AG09319 (cell line): ENCODE measurements at regions not wholly inside any gene's neighbourhood (a gene's known extent, or its start where the extent isn't known, plus 50 kb on each side); places are given as distances from the start of the nearest gene placed in this dataset.

Experiments
- DNase-seq: peaks from one replicate; pipeline ENCODE4 v3.0.0-alpha.2; 2010; ENCODE audit warnings: low read depth; ENCODE audit errors: extremely low read depth
- TF ChIP-seq, protein P1 (sequence below): IDR thresholded peaks from 2 replicates; pipeline ENCODE4 v1.5.1; 2011; ENCODE audit warnings: low read depth, mild to moderate bottlenecking, inconsistent platforms, low read length, moderate library complexity

DNA sequence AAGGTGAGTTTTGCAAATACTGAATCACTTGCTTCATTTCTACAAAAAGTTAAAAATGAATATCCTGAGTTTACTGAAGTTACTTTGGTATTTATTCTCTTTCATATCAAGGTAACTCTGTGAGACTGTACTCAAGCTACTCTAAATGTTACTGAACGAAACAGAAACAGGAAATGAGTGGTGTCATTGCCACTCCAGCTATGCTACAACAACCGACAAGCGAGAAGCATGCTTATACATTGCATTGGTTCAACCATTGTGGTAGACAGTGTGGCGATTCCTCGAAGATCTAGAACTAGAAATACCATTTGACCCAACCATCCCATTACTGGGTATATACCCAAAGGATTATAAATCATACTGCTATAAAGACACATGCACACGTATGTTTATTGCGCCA lies 313.2 kb upstream of the THBS1 start:
- no peak for DNase-seq
- TF ChIP-seq, protein P1, sequence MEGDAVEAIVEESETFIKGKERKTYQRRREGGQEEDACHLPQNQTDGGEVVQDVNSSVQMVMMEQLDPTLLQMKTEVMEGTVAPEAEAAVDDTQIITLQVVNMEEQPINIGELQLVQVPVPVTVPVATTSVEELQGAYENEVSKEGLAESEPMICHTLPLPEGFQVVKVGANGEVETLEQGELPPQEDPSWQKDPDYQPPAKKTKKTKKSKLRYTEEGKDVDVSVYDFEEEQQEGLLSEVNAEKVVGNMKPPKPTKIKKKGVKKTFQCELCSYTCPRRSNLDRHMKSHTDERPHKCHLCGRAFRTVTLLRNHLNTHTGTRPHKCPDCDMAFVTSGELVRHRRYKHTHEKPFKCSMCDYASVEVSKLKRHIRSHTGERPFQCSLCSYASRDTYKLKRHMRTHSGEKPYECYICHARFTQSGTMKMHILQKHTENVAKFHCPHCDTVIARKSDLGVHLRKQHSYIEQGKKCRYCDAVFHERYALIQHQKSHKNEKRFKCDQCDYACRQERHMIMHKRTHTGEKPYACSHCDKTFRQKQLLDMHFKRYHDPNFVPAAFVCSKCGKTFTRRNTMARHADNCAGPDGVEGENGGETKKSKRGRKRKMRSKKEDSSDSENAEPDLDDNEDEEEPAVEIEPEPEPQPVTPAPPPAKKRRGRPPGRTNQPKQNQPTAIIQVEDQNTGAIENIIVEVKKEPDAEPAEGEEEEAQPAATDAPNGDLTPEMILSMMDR: no peak

DNA sequence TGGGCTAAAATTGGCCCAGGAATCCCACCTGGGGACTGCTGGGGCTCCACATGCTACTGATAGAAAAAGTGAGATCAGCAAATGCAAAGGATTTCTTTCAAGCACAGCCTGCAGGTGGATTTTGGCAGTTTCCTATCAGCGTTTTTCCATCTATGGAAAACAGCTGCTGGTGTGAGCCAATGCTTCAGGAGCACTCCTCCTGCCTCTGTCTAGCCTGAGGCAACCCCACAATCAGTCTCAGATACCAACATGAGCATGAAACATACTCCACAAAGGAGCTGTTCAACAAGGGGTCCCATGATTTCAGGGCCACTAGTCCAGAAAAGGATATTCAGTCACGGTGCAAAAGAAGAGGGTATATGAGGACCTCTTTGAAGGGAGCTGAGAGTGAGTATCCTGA lies 311.5 kb upstream of the THBS1 start:
- no peak for DNase-seq
- TF ChIP-seq, protein P1: no peak

GRCh38 chr15:39269821-39270220 lies 311.1 kb upstream of the THBS1 start:
- TF ChIP-seq, protein P1: no peak
- DNase-seq: no peak

DNA sequence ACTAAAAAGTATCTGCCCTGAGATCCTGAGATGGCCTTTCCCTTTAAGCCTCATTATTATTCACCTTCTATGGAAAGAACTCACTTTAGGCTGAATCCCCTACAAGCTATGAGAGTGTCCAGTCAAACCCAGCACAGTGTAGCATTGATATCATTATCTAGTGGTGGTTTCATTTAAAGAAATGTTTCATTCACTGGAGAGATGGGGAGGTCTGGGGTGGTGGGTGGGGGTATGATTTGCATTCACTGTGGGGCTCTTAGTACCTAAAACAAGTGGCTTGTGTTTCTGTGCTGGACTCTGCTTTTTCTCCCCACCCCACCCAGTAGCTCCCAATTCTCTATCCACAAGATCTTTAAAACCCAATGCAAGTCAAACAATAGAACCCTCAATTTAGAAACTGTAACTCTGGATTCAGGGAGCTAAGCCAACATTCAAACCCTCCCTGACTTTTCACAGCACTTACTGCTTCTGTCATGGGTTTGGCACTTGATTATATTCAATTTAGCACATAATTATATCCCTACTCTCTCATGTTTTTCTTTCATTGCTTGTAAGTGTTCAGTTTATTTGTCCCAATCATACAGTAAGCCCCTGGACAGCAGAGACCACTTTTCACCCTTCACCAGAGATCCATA lies 310.5 kb upstream of the THBS1 start:
- DNase-seq: no peak
- TF ChIP-seq, protein P1: no peak

DNA sequence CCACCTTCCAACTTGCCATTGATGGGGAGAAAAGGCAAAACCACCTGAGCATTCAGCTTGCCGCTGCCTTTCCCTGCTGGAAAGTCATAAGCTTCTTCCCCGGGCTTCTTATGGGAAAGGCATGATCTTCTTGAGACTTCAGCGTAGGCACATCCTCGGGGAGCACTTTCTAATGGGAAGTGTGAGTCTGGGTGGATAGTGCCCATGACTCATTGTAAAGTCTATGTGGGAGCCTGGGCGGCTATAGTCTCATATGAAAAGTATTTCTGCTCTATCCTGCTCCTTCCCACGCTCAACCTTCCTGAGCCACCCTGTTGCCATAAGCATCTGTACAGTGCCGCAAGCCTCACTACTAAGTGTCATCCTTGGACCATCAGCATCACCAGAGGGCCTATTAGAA lies 309.9 kb upstream of the THBS1 start:
- DNase-seq: no peak

GRCh38 chr15:39272901-39273300 lies 308.0 kb upstream of the THBS1 start:
- TF ChIP-seq, protein P1: no peak
- DNase-seq: no peak

More for the DNA sequence above, 309.9 kb upstream of the THBS1 start:
- TF ChIP-seq, protein P1: no peak

DNA sequence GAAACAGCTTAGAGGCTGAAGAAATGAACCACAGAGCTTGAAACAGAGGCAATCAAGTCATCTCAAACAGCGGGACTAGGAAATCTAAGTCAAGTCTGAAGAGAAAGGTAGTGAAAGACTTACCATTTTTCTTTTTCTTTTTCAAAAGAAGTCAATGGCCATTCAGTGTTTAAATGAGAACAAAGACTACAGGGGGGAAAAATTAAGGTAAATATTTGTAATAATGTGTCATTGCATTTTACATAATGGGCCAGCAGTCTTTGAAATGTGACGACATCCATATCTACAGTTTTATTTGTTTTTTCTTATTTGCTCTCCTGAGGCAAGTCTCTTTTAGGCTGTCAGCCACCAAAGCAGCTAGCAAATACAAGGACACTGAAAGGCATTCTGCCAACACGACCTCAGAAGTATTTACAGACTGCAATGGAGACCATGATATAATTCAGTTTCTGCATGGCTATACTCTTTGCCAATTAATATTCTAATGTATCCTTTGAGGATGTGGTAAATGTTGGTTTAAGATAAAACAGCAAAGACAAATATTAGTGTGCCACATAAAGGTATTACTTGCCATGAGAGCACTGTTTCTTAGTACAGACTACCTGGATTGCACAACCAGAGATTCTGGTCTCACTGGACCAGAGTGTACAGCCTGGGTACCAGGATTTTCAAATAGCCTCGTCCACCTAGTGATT lies 307.0 kb upstream of the THBS1 start:
- TF ChIP-seq, protein P1: no peak
- no peak for DNase-seq
